Smooth muscle cell of the brain vasculature (primary cell): ENCODE measurements at regions not wholly inside any gene's neighbourhood (a gene's known extent, or its start where the extent isn't known, plus 50 kb on each side); places are given as distances from the start of the nearest gene placed in this dataset.

ENCODE experiments used
- DNase-seq: peaks from one replicate; pipeline ENCODE4 v3.0.0-alpha.2; 2012; ENCODE audit warnings: low read depth, low spot score

DNA sequence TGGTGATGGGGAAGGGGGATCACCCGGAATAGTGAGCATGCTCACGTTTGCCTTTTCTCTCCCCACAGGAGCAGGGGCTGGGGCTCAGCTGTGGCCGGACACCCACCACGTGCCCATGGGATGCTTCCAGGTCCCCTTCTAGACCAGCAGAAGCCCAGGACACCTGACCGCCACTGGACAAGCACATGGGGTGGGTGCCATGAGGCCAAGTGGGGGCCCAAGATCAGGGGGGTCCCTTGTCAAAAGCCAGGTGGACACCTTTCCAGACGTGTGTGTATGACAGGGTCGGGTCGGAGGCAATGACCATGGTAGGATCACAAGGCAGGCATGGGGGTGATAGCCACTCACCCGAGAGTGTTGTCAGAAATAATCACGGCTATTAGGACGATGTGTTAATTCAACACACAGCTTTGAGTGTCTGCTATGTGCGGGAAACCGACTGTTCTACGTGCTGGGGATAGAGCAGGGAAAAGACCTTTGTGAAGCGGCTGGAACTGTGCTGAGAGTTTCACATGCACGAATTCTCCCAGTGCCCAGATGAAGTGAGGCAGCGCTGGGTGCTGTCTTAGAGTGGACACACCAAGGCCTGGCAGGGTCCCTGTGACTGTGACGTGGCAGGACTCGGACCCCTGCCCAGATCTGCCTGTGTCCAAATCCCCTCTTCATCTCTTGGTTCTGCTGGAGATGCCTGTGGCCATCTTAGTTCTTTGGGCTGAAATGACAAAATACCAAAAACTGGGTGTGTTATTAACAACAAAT, 244.7 kb downstream of the NDUFA10 start:
- no peak for DNase-seq

DNA sequence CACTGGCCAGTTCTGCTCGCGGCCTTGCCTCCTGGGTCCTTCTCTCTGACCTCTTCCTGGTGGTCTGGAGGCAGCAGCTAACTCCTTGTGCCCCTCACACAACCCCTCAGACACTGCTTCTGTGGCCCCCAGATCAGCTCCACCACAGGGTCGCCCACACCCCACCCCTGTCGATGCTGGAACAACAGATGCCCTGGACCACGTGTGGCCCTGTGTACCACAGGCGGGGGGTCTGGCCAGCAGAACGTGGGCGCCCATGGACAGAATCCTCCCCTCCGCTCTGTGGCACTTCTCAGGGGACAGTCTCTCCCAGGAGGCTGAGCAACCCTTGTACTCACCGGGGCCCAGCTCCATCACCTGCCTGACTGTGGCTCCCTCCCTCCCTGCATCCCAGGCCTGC, 245.6 kb downstream of the NDUFA10 start:
- DNase-seq = no peak

DNA sequence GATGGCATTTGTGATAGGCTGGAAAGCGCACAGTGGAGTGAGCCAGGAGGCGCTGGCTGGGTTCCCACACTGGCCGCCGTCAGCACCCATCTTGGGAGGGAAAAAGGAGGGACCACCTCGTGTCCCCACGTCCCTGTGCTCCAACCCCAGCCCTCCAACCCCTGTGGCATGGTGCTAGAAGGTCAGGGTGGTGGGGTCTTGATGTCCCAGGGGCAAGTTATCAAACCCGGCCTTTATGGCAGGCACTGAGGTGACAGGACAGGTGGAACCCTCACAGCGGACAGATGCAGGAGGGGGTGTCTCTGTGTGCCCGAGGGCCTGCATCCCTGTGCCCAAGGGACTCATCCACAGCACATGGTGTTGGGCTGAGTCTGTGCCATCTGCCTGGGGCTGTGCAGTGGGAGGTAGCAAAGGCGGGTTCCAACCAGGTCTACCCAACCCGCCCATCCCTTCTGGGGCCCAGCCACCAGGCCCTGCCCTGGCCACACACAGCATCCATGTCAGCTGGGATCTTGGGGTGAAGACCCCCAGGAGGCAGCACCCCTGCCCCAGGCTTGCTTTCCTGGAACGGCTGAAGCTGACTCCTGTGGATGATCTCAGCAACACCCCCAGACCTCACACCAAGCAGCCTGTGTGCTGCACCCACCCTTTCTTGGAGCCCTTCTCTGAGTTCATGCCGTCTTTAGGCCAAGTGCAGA, 246.1 kb downstream of the NDUFA10 start:
- DNase-seq = no peak

DNA sequence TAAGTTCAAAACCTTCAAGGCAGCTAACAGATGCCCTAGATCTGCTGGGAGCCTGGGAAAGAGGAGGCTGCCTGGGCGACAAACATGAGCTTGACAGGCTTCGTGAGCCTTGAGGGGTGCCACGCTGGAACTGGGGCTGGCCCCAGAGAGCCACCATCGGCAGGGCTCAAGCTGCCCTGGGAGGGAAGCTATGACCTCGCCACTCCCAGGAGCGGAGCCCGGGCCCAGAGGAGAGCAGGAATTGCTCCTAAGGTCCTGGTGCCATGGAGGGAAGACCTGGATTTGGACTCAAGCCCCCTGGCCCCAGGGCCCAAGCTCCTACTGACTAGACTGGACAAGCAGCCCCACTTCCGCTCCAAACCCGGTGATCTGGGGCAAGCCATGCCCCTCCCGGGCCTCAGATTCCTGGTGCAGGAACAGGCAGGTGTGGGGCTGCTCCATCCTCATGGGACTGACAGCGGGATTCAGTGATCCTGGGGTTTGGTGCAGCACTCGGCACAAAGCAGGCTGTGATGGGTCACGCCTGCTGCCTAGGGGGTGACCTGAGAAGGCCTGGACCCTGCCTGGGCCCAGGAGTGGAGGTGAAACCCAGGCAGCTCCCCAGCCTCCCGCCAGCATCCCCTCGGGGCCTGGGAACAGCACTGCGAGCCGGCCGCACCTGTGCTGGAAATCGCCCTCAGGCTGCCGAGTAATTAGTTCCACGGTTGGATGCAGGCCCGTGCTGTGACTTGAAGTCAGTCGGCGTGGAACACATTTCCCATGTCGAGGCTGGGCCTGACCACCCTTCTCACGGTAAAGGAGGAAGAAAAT, 246.9 kb downstream of the NDUFA10 start:
- no peak for DNase-seq

DNA sequence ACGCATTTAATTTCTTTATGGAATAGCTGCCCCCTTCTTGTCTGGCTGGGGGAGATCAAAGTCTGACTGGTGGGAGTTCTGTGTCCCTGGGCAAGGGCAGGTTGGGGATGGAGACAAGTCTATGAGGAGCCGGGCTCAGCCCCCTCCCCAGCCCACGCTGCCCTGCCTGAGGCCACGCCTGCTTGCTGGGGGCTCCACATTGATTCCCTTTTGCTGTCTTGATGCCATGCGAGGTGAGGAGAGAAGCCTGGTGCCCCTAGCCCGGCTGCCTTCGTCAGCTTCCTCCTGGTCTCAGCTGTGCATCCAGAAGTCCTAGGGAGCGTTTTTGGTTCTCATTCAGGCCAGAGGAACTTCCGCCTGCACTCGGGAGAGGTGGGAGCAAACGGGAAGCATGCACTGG, 247.9 kb downstream of the NDUFA10 start:
- no peak for DNase-seq

DNA sequence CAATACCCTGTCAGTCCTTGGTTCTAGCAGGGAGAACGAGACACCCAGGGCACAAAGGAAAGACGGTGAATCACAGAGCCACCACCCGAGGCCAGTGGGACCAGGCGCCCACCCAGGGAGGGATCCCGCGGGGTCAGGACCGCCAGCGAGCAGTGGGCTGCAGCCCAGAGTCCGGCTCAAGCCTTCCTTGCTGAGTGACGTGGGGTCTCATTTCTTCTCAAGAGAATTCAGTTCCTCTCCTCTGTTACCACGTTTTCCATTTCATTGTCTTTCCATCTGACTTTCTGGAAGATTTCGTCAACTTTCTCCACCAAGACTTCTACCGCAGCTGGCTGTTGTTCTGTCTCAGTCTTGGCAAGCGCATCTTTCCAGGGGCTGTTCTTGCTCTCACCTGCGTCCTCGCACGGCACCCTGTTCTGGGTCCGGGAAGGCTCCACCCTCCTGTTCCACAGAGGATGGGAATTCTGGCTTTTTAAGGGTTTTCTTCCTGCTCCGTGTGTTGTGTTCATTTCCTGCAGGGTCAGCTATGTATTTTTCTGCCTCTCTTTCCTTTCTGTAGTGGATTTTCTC, 248.6 kb downstream of the NDUFA10 start:
- no peak for DNase-seq

DNA sequence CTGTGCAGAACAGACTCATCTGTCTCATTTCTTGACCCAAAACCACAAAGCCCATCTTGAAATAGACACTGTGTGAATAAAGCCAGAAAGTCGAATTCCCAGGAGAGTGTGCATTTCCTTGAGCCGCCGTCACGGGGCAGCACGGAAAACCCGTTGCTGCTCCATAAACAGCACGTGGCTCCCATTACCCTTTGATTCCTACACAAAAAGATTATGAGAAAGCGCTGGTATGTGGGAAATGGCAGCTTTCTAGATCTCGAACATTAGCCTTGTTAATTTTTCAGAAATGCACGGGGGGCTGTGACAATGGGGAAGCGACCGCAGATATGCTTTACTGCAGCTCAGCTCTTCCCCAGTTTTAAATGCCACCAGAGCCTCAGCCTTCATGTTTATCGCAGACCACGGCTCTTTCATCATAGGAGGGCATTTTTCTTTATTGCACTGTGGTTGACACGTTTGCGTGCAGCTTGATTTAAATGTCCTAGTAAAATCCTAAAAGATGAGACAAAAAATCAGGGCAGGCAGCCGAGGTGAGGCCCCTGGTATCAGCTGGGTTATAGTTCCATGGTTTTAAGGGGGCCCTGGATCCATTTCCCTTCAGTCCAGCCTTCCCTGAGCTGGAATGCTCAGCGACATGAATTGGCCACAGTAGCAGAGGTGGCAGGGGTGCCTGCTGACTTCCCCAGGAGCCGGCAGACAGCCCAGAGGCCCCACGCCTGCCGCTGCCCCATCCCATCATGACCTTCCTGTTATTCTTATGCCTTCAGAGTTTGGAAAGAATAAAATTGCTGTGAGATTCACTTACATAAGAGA, 249.3 kb downstream of the NDUFA10 start:
- DNase-seq = no peak

DNA sequence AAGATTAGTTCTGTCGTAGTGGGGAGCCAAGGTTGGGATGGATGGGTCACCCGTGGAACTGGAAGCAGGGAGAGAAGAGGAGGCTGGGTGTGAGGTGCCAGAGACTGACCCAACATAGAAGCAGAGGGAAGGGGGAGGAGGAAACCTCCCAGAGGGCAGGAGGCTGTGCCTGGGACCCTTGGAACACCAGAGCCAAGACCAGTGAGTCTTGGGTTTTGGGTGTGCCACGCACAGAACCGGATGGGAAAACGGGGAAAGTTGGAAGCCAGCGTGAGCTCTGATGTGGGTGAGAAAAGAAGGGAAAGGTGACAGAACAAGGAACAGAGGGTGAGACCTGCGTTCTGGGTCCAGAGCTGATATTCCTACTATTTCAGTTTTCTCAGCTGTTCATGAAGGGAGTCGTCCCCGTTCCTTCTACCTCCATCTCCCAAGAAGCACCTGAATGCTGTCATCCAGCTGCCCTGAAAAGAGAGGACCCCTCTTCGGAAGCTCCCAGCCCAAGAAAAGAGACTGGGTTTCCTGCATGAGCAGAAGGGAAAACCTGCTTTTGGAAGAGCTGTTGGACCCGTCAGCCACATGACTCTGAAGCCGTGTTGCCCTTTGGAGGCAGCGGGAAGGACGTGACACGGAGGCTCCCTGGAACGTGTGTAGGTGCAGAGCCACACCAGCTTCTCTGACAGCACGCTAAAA, 250.1 kb downstream of the NDUFA10 start:
- no peak for DNase-seq

DNA sequence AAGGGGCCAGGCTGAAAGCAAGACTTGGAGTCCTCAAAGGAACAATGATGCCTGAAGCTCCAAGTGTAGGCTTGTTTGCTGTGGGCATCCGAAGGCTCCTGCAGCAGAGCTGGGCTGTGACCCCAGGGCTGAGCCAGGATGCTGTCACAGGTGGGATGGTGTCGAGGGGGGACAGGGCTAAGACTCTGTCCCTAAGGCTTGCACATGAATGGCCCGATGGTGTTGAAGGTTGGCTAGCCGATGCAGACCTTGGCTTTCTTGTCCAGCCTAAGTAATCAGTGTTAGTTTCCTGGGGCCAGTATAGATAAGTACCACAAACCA, 251.0 kb downstream of the NDUFA10 start:
- no peak for DNase-seq

DNA sequence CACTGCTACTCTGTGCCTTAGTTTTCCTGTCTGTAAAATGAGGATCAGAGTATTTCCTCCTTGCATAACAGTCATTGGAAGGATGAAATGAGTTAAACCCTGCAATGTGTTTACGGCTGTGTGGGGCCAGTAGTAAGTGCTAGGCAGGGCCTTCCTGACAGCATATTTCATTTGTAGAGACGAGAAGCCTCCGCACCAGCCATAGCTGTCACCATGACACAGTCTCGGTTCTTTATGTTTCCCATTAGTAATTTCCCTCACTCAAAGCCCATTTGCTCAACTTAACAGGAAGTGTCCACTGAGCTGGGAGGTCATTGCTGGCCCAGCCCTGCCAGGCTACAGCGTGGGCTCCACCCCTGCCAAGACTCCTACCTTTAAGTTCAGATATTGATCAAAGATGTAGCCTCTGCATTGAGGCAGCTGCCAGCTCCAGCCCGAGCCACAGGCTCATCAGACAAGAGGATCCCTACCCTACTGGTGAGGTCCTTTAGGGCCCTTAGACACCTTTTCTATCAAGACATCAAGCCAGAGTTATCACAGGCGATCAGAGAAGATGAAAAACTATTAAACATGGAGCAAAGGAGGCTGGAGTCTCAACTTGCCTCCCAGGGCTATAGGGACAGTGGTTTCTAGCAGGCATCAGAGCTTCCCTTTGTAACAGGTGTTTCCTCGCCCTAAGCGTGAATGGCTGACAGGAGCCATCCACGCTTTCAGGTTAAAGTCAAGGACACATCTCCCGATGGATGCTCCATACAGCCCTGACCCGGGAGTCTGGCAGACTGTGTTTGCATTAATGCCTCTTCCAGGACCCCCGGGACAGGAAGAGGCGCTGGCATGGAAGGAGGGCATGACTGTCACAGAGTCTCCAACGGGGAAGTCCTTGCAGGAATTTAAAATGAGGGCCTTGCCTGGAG, 251.7 kb downstream of the NDUFA10 start:
- no peak for DNase-seq

DNA sequence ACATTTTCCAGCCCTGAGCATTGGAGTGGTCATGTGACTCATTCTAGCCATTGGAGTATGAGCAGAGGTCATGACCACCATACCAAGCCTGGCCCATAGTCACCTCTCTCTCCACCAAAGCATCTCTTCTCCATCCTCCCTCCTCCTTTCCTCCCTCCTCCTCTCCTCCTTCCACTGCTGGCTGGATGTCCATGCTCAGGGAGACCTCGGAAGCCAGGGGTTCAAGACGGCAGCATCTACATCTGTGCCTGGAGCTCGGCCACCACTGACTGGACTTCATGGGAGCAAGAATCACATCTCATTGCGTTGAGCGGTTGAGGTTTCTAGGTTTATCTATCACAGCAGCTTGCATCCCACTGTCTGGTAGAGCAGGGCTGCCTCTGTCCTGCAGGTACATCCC, 252.4 kb downstream of the NDUFA10 start:
- DNase-seq = no peak

DNA sequence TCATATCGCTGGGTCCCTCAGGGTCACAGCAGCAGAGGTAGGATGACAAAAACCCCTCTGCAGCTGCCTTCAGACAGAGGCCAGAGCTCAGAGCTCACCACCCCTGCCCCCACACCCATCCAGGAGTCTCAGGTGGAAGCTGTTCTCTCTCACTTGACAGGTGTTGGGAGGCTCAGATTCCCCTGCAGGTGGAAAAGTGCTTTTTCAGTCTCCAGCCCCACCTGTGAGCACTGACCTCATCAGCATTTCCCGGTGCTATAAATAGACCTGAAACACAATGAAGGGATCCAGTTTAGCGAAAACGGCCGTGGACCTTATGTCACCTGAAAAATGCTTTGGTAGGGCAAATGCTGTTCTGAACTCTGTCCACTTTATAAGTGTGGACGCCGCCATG, 254.9 kb downstream of the NDUFA10 start:
- no peak for DNase-seq

DNA sequence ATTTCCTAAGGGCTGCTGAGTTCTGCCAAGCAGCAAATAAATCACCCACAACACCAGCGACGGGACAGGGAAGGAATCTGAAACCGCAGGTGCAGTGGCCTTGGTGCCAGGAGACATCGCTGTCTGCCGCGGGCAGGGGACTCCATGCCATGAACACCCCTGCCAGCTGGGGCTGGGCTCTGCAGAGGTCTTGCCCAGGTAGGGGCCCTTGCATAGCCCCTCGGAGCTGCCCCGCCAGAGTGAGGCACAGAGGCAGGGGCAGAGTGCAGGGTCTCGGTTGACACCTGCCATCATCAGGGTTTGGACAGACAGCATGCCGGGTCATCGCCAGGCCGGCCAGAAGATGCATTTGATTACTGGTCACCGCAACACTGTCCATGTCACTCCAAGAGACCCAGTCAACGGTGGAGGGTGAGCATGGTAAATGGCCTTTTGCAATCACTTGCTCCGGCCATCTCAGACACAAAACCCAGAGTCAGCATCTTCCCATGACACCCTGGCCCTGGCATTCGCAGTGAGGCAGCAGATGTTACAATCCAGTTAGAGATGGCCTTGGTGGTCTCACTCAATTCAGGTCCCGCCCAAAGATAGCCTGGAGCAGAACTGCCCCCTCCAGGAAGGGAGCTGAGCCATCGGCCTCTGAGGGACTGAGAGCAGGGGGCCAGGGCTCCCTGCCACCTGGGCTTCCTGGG, 255.4 kb downstream of the NDUFA10 start:
- DNase-seq = no peak

DNA sequence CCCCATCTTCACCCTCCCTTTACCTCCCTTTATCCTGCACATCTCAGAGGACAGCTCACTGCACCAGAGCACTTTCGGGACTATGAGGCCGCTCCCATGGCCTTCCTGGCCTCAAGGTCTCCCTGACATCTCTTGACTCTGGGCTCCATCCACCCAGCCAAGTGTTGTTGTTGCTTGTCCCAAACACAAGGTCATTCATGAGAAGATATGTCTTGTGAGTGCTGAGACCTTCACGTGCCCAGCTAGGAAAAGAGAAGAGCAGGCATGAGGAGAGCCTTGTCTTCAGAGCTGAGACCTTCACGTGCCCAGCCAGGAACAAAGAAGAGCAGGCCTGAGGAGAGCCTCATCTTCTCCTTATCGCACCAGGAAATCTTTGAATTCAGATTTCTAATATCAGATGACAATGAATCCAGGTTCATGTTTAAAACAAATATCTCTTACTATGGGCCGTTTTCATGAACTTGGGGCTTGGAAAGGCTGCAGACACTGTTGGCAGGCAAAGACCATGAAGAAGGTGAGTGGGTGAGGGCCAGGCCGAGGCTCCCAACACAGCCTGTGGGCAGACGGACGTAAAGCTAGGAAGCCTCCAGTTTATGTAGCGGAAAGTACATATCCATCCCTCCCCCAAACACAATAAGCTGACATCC, 256.1 kb downstream of the NDUFA10 start:
- no peak for DNase-seq

DNA sequence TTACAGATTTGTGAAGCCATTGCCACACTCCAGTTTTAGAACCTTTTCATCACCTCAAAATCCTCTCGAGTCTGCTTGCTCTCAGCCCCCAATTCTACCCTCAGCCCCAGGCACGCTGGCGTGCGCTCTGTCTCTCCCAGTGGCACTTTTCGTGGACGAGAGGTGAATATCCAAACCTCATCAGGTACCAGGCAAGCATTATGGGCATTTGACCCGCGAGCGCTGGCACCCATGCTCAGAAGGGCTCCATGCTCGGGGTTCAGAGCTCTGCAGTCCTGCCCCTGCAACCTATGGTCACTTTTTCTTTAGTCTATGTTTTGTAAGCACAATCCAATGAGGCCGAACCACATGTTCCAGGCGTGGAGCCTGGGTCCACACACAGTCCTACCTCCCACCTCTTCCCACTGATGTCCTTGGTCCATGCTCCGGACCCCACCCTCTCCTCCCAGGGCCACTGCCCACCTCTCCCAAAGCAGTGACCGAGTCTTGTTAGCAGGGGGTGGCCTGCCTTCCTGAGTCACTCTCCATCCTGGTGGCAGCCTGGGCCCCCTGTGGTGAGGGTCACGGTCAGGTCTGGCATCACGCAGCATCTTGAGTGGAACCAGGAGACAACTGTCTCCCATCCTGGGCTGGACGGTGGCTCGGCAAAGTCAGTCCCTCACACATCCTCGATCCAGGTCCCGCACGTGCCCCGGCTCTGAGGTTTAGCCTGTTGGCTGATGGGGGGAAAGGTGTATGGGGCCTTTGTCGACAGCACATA, 256.9 kb downstream of the NDUFA10 start:
- no peak for DNase-seq

DNA sequence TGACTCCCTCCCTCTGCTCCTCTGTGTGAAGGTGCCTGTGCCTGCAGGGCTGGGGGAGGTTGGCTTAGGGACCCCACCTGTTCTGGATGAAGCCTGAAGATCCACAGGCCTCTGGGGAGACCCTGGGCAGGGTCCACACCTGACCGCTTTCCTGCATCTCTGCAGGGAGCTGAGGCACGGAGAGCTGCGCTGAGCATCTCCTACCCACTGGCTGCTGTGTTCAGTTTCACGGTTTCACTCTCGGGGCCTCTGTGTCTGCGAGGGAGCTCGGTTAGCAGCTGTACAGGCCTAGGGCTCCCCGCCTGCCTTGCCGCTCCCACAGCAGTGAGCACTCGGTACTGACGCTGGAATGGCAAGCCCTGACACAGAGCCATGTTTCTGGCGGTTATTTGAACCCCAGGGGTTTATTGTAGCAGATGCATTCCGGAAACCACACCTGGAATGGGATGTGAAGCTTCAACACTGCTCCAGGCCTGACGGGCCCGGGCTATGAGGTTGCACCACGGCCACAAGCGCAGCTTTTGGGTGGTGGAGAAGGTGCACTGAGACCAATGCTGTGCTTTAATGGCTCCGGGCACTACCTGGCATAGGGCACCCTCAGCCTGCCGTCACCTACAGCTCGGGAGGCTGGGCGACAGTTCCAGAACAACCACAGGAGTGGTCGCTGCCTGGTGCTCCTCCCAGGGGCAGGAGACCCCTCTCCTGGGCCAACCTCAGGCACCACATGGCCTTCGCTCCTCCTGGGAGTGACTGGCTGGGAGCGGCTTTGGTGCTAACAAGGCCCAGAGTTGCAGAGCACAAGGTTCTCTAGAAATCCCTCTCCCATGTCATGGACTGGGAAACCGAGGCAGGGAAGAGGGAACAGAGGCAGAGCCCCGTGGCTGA, 257.9 kb downstream of the NDUFA10 start:
- DNase-seq = no peak

DNA sequence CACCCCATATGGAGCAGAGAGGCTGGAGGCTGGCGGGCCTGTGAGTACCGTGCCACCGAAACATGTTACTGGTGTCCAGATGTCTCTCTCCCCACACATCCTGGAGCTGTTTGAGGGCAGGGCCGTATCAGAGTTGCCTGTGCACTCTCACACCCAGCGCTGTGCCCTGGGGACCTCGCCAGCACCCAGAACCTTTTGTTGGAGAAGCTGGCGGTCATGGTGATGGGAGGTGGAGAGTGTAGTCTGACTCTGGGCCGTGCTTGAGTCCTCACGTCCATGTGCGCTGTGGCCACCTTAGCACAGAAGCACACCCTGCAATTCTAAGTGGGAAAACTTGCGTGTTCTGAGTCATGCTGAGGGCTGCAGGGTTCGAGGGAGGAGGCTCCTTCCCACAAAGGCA, 259.2 kb downstream of the NDUFA10 start:
- DNase-seq = no peak
